Stimulated activated CD8-positive, alpha-beta memory T cell treated with anti-CD3 and anti-CD28 coated beads, Interleukin-15, amount 100 ng/mL, for 1 hour (primary cell): ENCODE measurements at regions not wholly inside any gene's neighbourhood (a gene's known extent, or its start where the extent isn't known, plus 50 kb on each side); places are given as distances from the start of the nearest gene placed in this dataset.
"Not testable (repeated sequence)": the region's sequence is repeated elsewhere in the genome, so short reads cannot be mapped to it uniquely, and the experiment has no call there.

ENCODE experiments used
- DNase-seq: peaks from one replicate; pipeline ENCODE4 v3.0.0-alpha.2; 2020; ENCODE audit warnings: low read depth

DNA sequence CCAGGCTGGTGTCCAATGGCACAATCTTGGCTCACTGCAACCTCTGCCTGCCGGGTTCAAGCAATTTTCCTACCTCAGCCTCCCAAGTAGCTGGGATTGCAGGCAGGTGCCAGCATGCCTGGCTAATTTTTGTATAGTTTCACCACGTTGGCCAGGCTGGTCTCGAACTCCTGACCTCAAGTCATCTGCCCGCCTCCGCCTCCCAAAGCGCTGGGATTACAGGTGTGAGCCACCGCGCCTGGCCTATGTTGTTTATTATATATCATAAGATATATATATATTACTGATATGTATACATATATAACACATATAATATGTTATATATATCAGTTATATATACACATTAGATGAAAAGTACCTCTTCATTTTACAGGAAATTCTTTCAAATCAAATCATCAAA lies 914.7 kb downstream of the FOXD4L5 start:
- not testable (repeated sequence) for DNase-seq

DNA sequence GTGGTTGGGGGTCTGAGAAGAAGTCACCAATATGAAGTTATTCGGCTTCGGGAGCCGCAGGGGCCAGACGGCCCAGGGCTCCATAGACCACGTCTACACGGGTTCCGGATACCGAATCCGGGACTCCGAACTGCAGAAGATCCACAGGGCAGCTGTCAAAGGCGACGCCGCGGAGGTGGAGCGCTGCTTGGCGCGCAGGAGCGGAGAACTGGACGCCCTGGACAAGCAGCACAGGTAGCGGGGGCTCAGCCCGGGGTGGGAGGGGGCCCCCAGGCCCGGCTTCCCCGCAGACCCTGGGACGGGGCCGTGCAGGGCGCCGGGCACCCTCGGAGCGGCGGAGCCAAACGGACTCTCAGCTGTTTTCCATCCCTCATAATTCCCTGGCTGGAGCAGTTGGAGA lies 915.4 kb downstream of the FOXD4L5 start:
- DNase-seq: not testable (repeated sequence)

DNA sequence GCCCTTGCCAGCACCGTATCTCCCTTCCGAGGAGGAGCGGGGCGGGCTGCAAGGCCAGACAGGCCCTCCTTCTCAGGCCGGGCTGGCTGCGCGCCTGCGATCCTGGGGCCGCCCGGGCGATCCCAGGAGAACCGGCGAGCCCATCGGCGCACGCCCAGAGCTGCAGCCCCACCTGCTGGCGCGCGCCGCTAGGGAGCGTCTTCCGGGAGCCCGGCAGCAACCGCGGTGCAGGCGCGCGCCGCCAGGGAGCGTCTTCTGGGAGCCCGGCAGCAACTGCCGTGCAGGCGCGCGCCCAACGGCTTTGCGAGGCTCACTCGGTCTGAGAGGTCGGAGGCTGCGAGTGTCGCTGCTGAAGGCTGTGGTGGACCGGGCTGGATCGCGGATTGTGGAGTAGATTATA lies 915.9 kb downstream of the FOXD4L5 start:
- peak; percentile 40 for DNase-seq

DNA sequence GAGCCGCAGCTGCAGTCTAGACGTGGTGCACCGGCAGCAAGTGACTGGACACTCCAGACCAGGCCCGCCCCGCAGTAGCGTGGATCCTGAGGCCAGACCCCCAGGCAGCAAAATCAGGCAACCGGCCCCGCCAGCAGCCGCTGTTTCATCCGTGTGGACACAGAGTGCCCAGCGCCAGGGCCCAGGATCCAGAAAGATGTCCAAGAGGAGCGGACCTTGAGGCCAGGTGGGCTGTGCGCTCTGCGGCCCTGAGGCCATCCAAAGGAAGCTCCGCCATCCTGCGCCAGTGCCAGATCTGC lies 916.4 kb downstream of the FOXD4L5 start:
- not testable (repeated sequence) for DNase-seq

DNA sequence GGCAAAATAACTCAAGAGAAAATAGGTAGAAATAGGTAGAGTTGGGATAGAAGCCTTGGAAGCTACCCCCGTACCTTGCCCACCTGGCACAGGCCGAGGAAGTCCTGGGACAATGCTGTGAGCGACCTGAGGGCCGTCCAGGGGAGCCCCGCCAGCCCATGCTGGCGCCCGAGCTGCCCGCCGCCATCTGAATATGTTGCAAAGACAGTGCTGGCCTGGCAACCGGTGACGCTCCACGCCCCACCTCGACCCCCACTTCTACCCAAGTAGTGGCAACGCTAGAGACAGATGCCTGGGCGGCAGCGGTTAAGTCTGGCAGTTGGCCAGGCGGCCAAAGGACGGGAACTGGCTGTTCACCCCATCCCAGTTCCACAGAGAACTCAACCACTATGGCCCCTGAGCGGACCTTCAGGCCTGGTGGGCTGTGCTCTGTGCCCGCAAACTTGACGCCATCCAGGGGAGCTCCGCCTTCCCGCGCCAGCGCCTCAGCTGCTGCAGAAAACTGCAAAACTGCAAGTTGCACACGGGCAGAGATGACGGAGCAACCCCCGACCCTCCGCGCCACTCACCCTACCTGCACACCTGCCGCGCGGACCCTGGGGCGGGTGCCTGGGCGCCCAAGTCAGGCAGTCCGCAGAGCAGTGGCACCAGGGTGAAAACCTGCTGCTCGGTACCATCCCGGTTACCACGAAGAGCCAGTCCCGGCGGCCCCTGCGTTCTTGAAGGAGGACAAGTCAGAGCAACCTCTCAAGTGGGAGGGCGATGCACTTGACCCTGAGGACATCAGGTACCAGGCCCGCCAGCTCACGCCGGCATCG lies 917.0 kb downstream of the FOXD4L5 start:
- DNase-seq: not testable (repeated sequence)
